IMR-90 (cell line): ENCODE measurements at regions not wholly inside any gene's neighbourhood (a gene's known extent, or its start where the extent isn't known, plus 50 kb on each side); places are given as distances from the start of the nearest gene placed in this dataset.

Experiments used
- ATAC-seq: fragments of 200-7000 bp; cut with Tn5 transposase; 2 replicates; pipeline ENCODE4 v1.9.1; 2020; ENCODE audit warnings: low read depth, mild to moderate bottlenecking, moderate library complexity
- BruUV-seq: library from RNA; stranded (reverse); fragments of 400-500 nt; replicated peaks from 2 replicates; lab custom pipeline; 2021; lab: Mats Ljungman, UMichigan
- CTCF ChIA-PET: fragments of 300-600 bp; formaldehyde crosslinking; extraction: SDS; loops from one replicate; lab custom pipeline; 2021; ENCODE audit warnings: antibody characterized with exemption; lab: Yijun Ruan, JAX
- POLR2A ChIA-PET: fragments of 300-600 bp; sonication (Branson Sonifier 250); formaldehyde crosslinking; loops from one replicate; lab custom pipeline; 2022; ENCODE audit warnings: antibody characterized with exemption; ENCODE audit not compliant: unreplicated experiment; lab: Charles Lee
- DNase-seq: peaks from one replicate; pipeline ENCODE4 v3.0.0; 2013
- H2AFZ ChIP-seq: replicated peaks from 2 replicates; pipeline ENCODE3; 2013; ENCODE audit warnings: low read length, mild to moderate bottlenecking; ENCODE audit not compliant: poor library complexity
- H2AK5ac ChIP-seq: 2 replicates; pipeline ENCODE4 v1.6.1; 2013; ENCODE audit warnings: low read depth, low read length, inconsistent platforms
- H2AK9ac ChIP-seq: replicated peaks from 2 replicates; pipeline ENCODE3; 2013; ENCODE audit warnings: mild to moderate bottlenecking, low read depth, low read length, moderate library complexity; ENCODE audit not compliant: poor library complexity
- H2BK120ac ChIP-seq: 2 replicates; pipeline ENCODE4 v1.6.1; 2013; ENCODE audit warnings: low read depth, low read length, inconsistent platforms
- H2BK15ac ChIP-seq: 3 replicates; pipeline ENCODE4 v1.6.1; 2013; ENCODE audit warnings: low read depth, low read length, inconsistent platforms
- H2BK20ac ChIP-seq: 2 replicates; pipeline ENCODE4 v1.6.1; 2013; ENCODE audit warnings: low read depth, mild to moderate bottlenecking, inconsistent platforms, low read length, moderate library complexity
- H2BK5ac ChIP-seq: 2 replicates; pipeline ENCODE4 v1.6.1; 2013; ENCODE audit warnings: mild to moderate bottlenecking, low read depth, low read length, inconsistent platforms; ENCODE audit not compliant: poor library complexity, severe bottlenecking
- H3K14ac ChIP-seq: replicated peaks from 2 replicates; pipeline ENCODE4 v1.6.1; 2013; ENCODE audit warnings: low read depth, low read length, inconsistent platforms
- H3K18ac ChIP-seq: 2 replicates; pipeline ENCODE4 v1.6.1; 2013; ENCODE audit warnings: low read depth, low read length, control low read depth
- H3K23ac ChIP-seq: 2 replicates; pipeline ENCODE4 v1.6.1; 2013; ENCODE audit warnings: low read depth, low read length, inconsistent platforms
- H3K27ac ChIP-seq: 2 replicates; pipeline ENCODE4 v1.5.1; 2013; ENCODE audit warnings: mild to moderate bottlenecking, control low read depth, low read length; ENCODE audit not compliant: insufficient read depth
- H3K27me3 ChIP-seq: 2 replicates; pipeline ENCODE4 v1.6.1; 2013; ENCODE audit warnings: low read length; ENCODE audit not compliant: control insufficient read depth, insufficient read depth
- H3K36me3 ChIP-seq: 2 replicates; pipeline ENCODE4 v1.6.1; 2013; ENCODE audit warnings: low read length, mixed read lengths; ENCODE audit not compliant: control insufficient read depth, insufficient read depth
- H3K4ac ChIP-seq: 2 replicates; pipeline ENCODE4 v1.6.1; 2013; ENCODE audit warnings: low read depth, low read length, inconsistent platforms
- H3K4me1 ChIP-seq: 2 replicates; pipeline ENCODE4 v1.6.1; 2013; ENCODE audit warnings: low read length, mixed read lengths; ENCODE audit not compliant: control insufficient read depth, insufficient read depth
- H3K4me2 ChIP-seq: 2 replicates; pipeline ENCODE4 v1.6.1; 2013; ENCODE audit warnings: low read depth, mild to moderate bottlenecking, control low read depth, low read length, moderate library complexity
- H3K4me3 ChIP-seq: 2 replicates; pipeline ENCODE4 v1.5.1; 2013; ENCODE audit warnings: low read depth, mild to moderate bottlenecking, control low read depth, low read length, moderate library complexity; ENCODE audit not compliant: insufficient read depth
- H3K56ac ChIP-seq: 2 replicates; pipeline ENCODE4 v1.6.1; 2013; ENCODE audit warnings: low read length, inconsistent platforms; ENCODE audit not compliant: insufficient read depth; ENCODE audit errors: extremely low read depth
- H3K79me1 ChIP-seq, 2 experiments: 2 replicates each; pipeline ENCODE4 v1.6.1; 2013; ENCODE audit warnings: low read length in 2 of 2, inconsistent platforms in 1 of 2, low read depth in 1 of 2
- H3K9ac ChIP-seq: 2 replicates; pipeline ENCODE4 v1.6.1; 2013; ENCODE audit warnings: low read depth, low read length, control low read depth
- H3K9me1 ChIP-seq: 2 replicates; pipeline ENCODE4 v1.6.1; 2013; ENCODE audit warnings: low read length, inconsistent platforms; ENCODE audit not compliant: insufficient read depth
- H3K9me3 ChIP-seq: 2 replicates; pipeline ENCODE4 v1.6.1; 2013; ENCODE audit warnings: low read length; ENCODE audit not compliant: control insufficient read depth, insufficient read depth
- H4K20me1 ChIP-seq: 2 replicates; pipeline ENCODE4 v1.6.1; 2013; ENCODE audit warnings: low read length, inconsistent platforms; ENCODE audit not compliant: insufficient read depth
- H4K5ac ChIP-seq: 2 replicates; pipeline ENCODE4 v1.6.1; 2013; ENCODE audit warnings: mild to moderate bottlenecking, low read depth, low read length, control low read depth
- H4K8ac ChIP-seq, 2 experiments: 2 replicates each; pipeline ENCODE4 v1.6.1; 2013; ENCODE audit warnings: low read depth in 2 of 2, low read length in 2 of 2, control low read depth in 1 of 2, inconsistent platforms in 1 of 2
- H4K91ac ChIP-seq: 2 replicates; pipeline ENCODE4 v1.6.1; 2013; ENCODE audit warnings: low read depth, low read length, inconsistent platforms; ENCODE audit not compliant: insufficient read depth
- CEBPB ChIP-seq: IDR thresholded peaks from 2 replicates; pipeline ENCODE4 v1.6.1; 2012; ENCODE audit warnings: low read depth, low read length, improper control_type of control experiment
- CHD1 ChIP-seq: IDR thresholded peaks from 2 replicates; pipeline ENCODE4 v1.6.1; 2012; ENCODE audit warnings: low read depth, low read length, improper control_type of control experiment
- CTCF ChIP-seq: conservative IDR thresholded peaks from 2 replicates; pipeline ENCODE4 v1.5.1; 2012; ENCODE audit warnings: mild to moderate bottlenecking, low read depth, low read length, improper control_type of control experiment
- FOS ChIP-seq: fragments of 150-350 bp; IDR thresholded peaks from 2 replicates; pipeline ENCODE4 v1.6.1; 2016; ENCODE audit warnings: low read depth, low read length
- MXI1 ChIP-seq: IDR thresholded peaks from 2 replicates; pipeline ENCODE4 v1.6.1; 2012; ENCODE audit warnings: low read depth, mild to moderate bottlenecking, low read length, moderate library complexity, borderline replicate concordance
- RFX5 ChIP-seq: IDR thresholded peaks from 2 replicates; pipeline ENCODE4 v1.8.0; 2012; ENCODE audit warnings: low read depth, mild to moderate bottlenecking, low read length, moderate library complexity
- WGBS, 2 experiments: methylation state at CpG; one replicate each; pipeline versions ENCODE4 v1.1.5 to v1.1.7; 2013; ENCODE audit warnings: missing lambda C conversion rate in 2 of 2; ENCODE audit not compliant: insufficient read length in 1 of 2; ENCODE audit errors: extremely low coverage in 2 of 2; 5-methylcytosine and 5-hydroxymethylcytosine counted together
- dilution Hi-C: fragments of 300-500 bp; cut with HindIII; formaldehyde crosslinking; loops from one replicate; pipeline ENCODE4 v1.14.3; 2018; ENCODE audit warnings: low sequenced_read_pairs; ENCODE audit not compliant: unreplicated experiment
- in situ Hi-C: fragments of 300-500 bp; cut with MboI; formaldehyde crosslinking; loops from 3 replicates; pipeline ENCODE4 v1.14.3; 2019; ENCODE audit warnings: low sequenced_read_pairs, inconsistent platforms, mixed read lengths
- intact Hi-C: fragments of 100-400 bp; cut with micrococcal nuclease; formaldehyde crosslinking; loops from 2 replicates; pipeline ENCODE4 v1.10.0; 2022

DNA sequence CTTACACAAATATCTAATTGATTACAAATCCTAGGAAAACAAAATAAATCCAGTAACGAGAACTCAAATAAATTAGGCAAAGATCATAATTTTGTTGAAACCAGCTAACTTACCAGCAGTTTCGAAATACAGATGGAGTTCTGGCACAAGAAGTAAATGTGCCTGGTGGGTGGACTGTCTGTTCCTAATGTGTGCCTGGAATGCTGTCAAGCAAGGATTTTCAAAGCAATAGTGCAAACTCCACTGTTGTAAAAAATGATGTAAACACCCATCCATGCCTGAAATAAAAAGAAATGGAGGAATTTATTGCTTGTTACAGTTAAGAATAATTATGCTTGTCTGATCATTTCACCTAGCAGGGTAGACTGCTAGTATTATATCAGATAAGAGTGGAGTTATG lies 423.9 kb upstream of the MAP2 start:
- DNase-seq (no peak), ATAC-seq (no peak)
- Histone ChIP-seq H3K9me3 (peaks cover 9% of the 10 kb centered on the region), H4K5ac (no peak overlapping the region), H3K14ac (no peak overlapping the region), H4K20me1 (no peaks in the 10 kb centered on the region), H3K18ac (no peak overlapping the region), H2AK9ac (no peak overlapping the region), H4K8ac (no peak overlapping the region), H3K4me2 (no peak overlapping the region), H3K56ac (no peak overlapping the region), H3K27ac (no peak overlapping the region), H3K23ac (no peak overlapping the region), H3K4ac (no peak overlapping the region), H2BK5ac (no peak overlapping the region), H2BK120ac (no peak overlapping the region), H3K27me3 (no peaks in the 10 kb centered on the region), H4K91ac (no peak overlapping the region), H3K4me1 (no peaks in the 10 kb centered on the region), H3K9ac (no peak overlapping the region), H2BK15ac (no peak overlapping the region), H3K36me3 (no peaks in the 10 kb centered on the region), H2AFZ (no peak overlapping the region), H3K9me1 (no peaks in the 10 kb centered on the region), H2AK5ac (no peak overlapping the region), H2BK20ac (no peak overlapping the region), H3K4me3 (no peak overlapping the region), H3K79me1 (no peaks in the 10 kb centered on the region)
- in situ Hi-C loops, result no loop called here
- TF ChIP-seq CHD1 (no peak), RFX5 (no peak), MXI1 (no peak), FOS (no peak), CTCF (no peak), CEBPB (no peak)
- intact Hi-C loops, result no loop called here
- ChIA-PET POLR2A (no interaction called here), CTCF (no interaction called here)
- dilution Hi-C loops, result no loop called here
- WGBS, 2 experiments, result no CpG with 5 or more reads among the region's 2 CpGs
- BruUV-seq, result no TSS peak
